ENCODE measurements at regions not wholly inside any gene's neighbourhood (a gene's known extent, or its start where the extent isn't known, plus 50 kb on each side); places are given as distances from the start of the nearest gene placed in this dataset.

DNA sequence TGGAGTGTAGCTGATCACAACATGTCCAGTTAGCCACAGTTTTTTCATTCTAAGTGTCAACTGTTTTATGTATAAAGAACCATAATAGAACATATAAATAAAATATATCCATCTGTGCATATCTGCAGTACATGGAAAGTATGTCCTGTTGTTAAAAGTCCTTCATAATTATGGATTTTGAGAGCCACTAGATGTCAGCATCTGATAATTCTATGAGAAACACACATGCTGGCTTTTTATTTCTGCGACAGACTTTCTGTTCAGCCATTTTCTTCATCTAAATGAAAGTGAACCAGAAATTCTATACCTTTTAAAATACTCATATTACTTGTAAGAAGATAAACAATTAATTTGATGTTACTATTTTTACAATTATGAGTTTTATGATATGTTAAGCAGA, 251.5 kb downstream of the GPM6A start:
- DNase-seq: peak; percentile 30 to 72

DNA sequence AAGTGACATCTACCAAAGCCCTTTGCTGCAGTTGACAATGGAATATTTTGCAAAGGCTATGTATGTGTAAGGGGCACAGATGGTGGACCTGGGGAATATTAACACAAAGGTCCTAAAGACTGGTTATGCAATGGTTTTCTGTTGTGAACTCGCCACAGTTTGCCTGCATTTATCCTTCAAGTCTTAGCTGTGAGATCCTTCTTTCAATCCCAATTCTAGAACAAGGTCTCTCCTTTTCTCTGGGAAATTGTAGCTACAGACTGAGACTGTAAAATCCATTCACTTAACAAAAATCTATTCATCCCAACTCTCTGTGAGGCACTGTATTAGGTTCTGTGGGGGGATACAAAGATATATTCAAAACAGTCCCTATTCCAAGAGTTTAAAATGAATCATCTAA, 250.4 kb downstream of the GPM6A start:
- DNase-seq: no peak

DNA sequence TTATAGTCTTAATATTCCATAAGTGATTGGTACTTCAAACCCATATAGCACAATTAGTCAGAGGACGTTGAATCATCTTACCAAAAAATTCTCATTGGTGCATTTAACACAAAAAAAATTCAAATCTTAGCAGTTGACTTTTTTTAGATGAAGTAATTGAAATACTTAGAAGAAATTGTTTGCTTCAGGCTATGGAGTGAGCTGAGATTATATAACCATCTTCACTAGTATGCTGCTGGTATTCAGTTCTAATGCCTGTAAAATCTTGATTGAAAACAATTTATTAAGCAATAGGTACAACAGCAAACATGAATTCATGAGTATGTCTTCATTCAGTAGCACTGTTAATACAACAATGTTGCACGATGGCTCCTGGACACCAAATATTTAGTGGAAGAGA, 250.0 kb downstream of the GPM6A start:
- DNase-seq: no peak

GRCh38 chr4:175562542-175562941, 249.5 kb downstream of the GPM6A start:
- DNase-seq: peak; percentile 36 to 58

Data from NCI-H446 (cell line).